Occipital lobe (tissue), 1 donor: ENCODE measurements at regions not wholly inside any gene's neighbourhood (a gene's known extent, or its start where the extent isn't known, plus 50 kb on each side); places are given as distances from the start of the nearest gene placed in this dataset.

Experiments
- DNase-seq: peaks from one replicate; lab custom pipeline; 2025; lab: John Stamatoyannopoulos, UW

- no peak for DNase-seq
Observed at GRCh38 chr2:150109912-150110311, 377.6 kb downstream of the RND3 start.

GRCh38 chr2:150109028-150109427 lies 378.4 kb downstream of the RND3 start:
- DNase-seq = no peak

- no peak for DNase-seq
Observed at GRCh38 chr2:150107816-150108215, 379.7 kb downstream of the RND3 start.

GRCh38 chr2:150107170-150107569 lies 380.3 kb downstream of the RND3 start:
- DNase-seq = no peak

GRCh38 chr2:150101947-150102346 lies 385.5 kb downstream of the RND3 start:
- DNase-seq = no peak

- no peak for DNase-seq
Observed at GRCh38 chr2:150100834-150101233, 386.6 kb downstream of the RND3 start.

- DNase-seq = no peak
Observed at GRCh38 chr2:150100336-150100735, 387.1 kb downstream of the RND3 start.

GRCh38 chr2:150099805-150100204 lies 387.7 kb downstream of the RND3 start:
- no peak for DNase-seq

GRCh38 chr2:150097901-150098531 lies 389.5 kb downstream of the RND3 start:
- DNase-seq = no peak

- DNase-seq = no peak
Observed at GRCh38 chr2:150097402-150097801, 390.1 kb downstream of the RND3 start.

GRCh38 chr2:150095361-150096095 lies 391.9 kb downstream of the RND3 start:
- no peak for DNase-seq

- DNase-seq = no peak
Observed at GRCh38 chr2:150091846-150092245, 395.6 kb downstream of the RND3 start.

GRCh38 chr2:150090031-150090430 lies 397.4 kb downstream of the RND3 start:
- no peak for DNase-seq

- DNase-seq = no peak
Observed at GRCh38 chr2:150088538-150088937, 398.9 kb downstream of the RND3 start.

GRCh38 chr2:150085478-150085877 lies 402.0 kb downstream of the RND3 start:
- no peak for DNase-seq

GRCh38 chr2:150081775-150082481 lies 405.5 kb downstream of the RND3 start:
- no peak for DNase-seq

GRCh38 chr2:150076281-150076680 lies 411.2 kb downstream of the RND3 start:
- no peak for DNase-seq

- no peak for DNase-seq
Observed at GRCh38 chr2:150075831-150076230, 411.6 kb downstream of the RND3 start.

- DNase-seq = no peak
Observed at GRCh38 chr2:150066490-150066889, 421.0 kb downstream of the RND3 start.

- no peak for DNase-seq
Observed at GRCh38 chr2:150063931-150064548, 423.4 kb downstream of the RND3 start.

GRCh38 chr2:150063432-150063889 lies 424.0 kb downstream of the RND3 start:
- DNase-seq = no peak

- no peak for DNase-seq
Observed at GRCh38 chr2:150062416-150062815, 425.1 kb downstream of the RND3 start.
